Trophoblast cell (in vitro differentiated cells and primary cell): ENCODE measurements at regions not wholly inside any gene's neighbourhood (a gene's known extent, or its start where the extent isn't known, plus 50 kb on each side); places are given as distances from the start of the nearest gene placed in this dataset.

Source experiments
- DNase-seq, 2 donors: peaks; one replicate each; pipeline ENCODE4 v3.0.0-alpha.2; 2016
- H2AFZ ChIP-seq: 2 replicates; pipeline ENCODE4 v1.6.1; 2013; ENCODE audit warnings: low read length, moderate library complexity, mild to moderate bottlenecking; ENCODE audit not compliant: insufficient read depth, poor library complexity
- H2AK5ac ChIP-seq: 2 replicates; pipeline ENCODE4 v1.6.1; 2013; ENCODE audit warnings: mild to moderate bottlenecking, low read length
- H2BK120ac ChIP-seq: 2 replicates; pipeline ENCODE4 v1.6.1; 2013; ENCODE audit warnings: low read length, mild to moderate bottlenecking, moderate library complexity; ENCODE audit not compliant: insufficient read depth, poor library complexity
- H2BK12ac ChIP-seq: 2 replicates; pipeline ENCODE4 v1.6.1; 2013; ENCODE audit warnings: mild to moderate bottlenecking, low read length, moderate library complexity
- H2BK5ac ChIP-seq: 2 replicates; pipeline ENCODE4 v1.6.1; 2013; ENCODE audit warnings: low read length, low read depth, moderate library complexity, mild to moderate bottlenecking; ENCODE audit not compliant: poor library complexity
- H3K14ac ChIP-seq: 2 replicates; pipeline ENCODE4 v1.6.1; 2013; ENCODE audit warnings: mild to moderate bottlenecking, low read length
- H3K18ac ChIP-seq: 2 replicates; pipeline ENCODE4 v1.6.1; 2013; ENCODE audit warnings: mild to moderate bottlenecking, low read length
- H3K23ac ChIP-seq: 2 replicates; pipeline ENCODE4 v1.6.1; 2013; ENCODE audit warnings: low read length
- H3K27ac ChIP-seq: 2 replicates; pipeline ENCODE4 v1.5.1; 2013; ENCODE audit warnings: low read depth, mild to moderate bottlenecking, inconsistent platforms, low read length, moderate library complexity
- H3K27me3 ChIP-seq: 2 replicates; pipeline ENCODE4 v1.6.1; 2013; ENCODE audit warnings: inconsistent platforms, mild to moderate bottlenecking, low read length, moderate library complexity; ENCODE audit not compliant: insufficient read depth
- H3K36me3 ChIP-seq, 2 experiments: 1 replicate in 1 of 2; 2 replicates in 1 of 2; pipeline ENCODE4 v1.6.1; 2013; ENCODE audit warnings: low read length in 2 of 2, mild to moderate bottlenecking in 2 of 2, moderate library complexity in 1 of 2; ENCODE audit not compliant: insufficient read depth in 2 of 2, control insufficient read depth in 1 of 2
- H3K4ac ChIP-seq: 2 replicates; pipeline ENCODE4 v1.6.1; 2013; ENCODE audit warnings: low read depth, mild to moderate bottlenecking, low read length, moderate library complexity
- H3K4me1 ChIP-seq, 2 experiments: 1 replicate in 1 of 2; 2 replicates in 1 of 2; pipeline ENCODE4 v1.6.1; 2013; ENCODE audit warnings: low read length in 2 of 2, mild to moderate bottlenecking in 2 of 2, moderate library complexity in 1 of 2; ENCODE audit not compliant: insufficient read depth in 2 of 2, control insufficient read depth in 1 of 2
- H3K4me2 ChIP-seq: 2 replicates; pipeline ENCODE4 v1.6.1; 2013; ENCODE audit warnings: inconsistent platforms, mild to moderate bottlenecking, low read length, moderate library complexity
- H3K4me3 ChIP-seq: 2 replicates; pipeline ENCODE4 v1.5.1; 2013; ENCODE audit warnings: mild to moderate bottlenecking, low read depth, low read length, inconsistent platforms
- H3K79me1 ChIP-seq: one replicate; pipeline ENCODE4 v1.6.1; 2013; ENCODE audit warnings: low read length
- H3K79me2 ChIP-seq: 2 replicates; pipeline ENCODE4 v1.6.1; 2013; ENCODE audit warnings: low read length, mild to moderate bottlenecking; ENCODE audit not compliant: control insufficient read depth, insufficient read depth, poor library complexity
- H3K9ac ChIP-seq: 2 replicates; pipeline ENCODE4 v1.6.1; 2013; ENCODE audit warnings: mild to moderate bottlenecking, low read length
- H3K9me3 ChIP-seq: 2 replicates; pipeline ENCODE4 v1.6.1; 2013; ENCODE audit warnings: low read depth, mild to moderate bottlenecking, control low read depth, inconsistent platforms, low read length; ENCODE audit not compliant: insufficient read depth
- H4K12ac ChIP-seq: 2 replicates; pipeline ENCODE4 v1.6.1; 2013; ENCODE audit warnings: low read depth, mild to moderate bottlenecking, low read length, moderate library complexity
- H4K8ac ChIP-seq: 2 replicates; pipeline ENCODE4 v1.6.1; 2013; ENCODE audit warnings: low read depth, mild to moderate bottlenecking, low read length, moderate library complexity
- H4K91ac ChIP-seq: one replicate; pipeline ENCODE4 v1.6.1; 2013; ENCODE audit warnings: low read depth, mild to moderate bottlenecking, low read length, moderate library complexity
- WGBS: extraction: QIAGEN DNeasy Blood & Tissue Kit; methylation state at CpG from one replicate; pipeline ENCODE4 v1.1.7; 2013; ENCODE audit warnings: missing lambda C conversion rate; ENCODE audit not compliant: insufficient read length, insufficient coverage; ENCODE audit errors: extremely low coverage; 5-methylcytosine and 5-hydroxymethylcytosine counted together

DNA sequence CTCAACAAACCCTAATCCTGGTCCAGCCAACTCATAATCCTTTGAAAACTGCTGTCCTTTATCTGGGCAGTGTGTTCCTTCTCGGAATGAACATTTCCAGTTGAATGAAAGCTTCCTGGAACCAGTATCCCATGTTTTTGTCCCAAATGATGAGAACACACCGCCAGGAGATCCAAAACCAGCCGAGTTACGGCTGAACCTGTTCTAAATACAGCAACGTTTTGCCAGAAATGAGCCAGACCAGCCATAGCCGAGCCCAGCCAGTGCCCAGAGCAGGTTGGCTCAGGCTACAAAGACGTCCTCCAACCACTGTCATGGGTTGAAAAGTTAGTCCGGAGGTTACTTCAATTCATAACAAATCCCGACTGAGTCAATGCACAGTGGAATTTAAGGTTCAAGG, 67.6 kb upstream of the FOXF1 start:
- no peak overlapping the region for H3K4me2 ChIP-seq
- H3K79me1 ChIP-seq, result no peaks in the 10 kb centered on the region
- no CpG with 5 or more reads among the region's 9 CpGs for WGBS
- H2BK120ac ChIP-seq, result no peak overlapping the region
- H3K27me3 ChIP-seq, result no peaks in the 10 kb centered on the region
- no peak overlapping the region for H4K12ac ChIP-seq
- H4K8ac ChIP-seq, result no peak overlapping the region
- no peak overlapping the region for H3K4ac ChIP-seq
- no peak overlapping the region for H3K9ac ChIP-seq
- H3K27ac ChIP-seq, result no peak overlapping the region
- H2AFZ ChIP-seq, result no peak overlapping the region
- H3K23ac ChIP-seq, result no peak overlapping the region
- H3K18ac ChIP-seq, result no peak overlapping the region
- H2AK5ac ChIP-seq, result no peak overlapping the region
- no peak overlapping the region for H2BK12ac ChIP-seq
- H3K36me3 ChIP-seq, result no peaks in the 10 kb centered on the region
- no peaks in the 10 kb centered on the region for H3K4me1 ChIP-seq
- no peak overlapping the region for H4K91ac ChIP-seq
- no peak overlapping the region for H3K14ac ChIP-seq
- H2BK5ac ChIP-seq, result no peak overlapping the region
- no peaks in the 10 kb centered on the region for H3K79me2 ChIP-seq
- no peak overlapping the region for H3K4me3 ChIP-seq
- peaks cover 2% of the 10 kb centered on the region for H3K9me3 ChIP-seq
- no peak for DNase-seq

- Histone ChIP-seq H2AK5ac (no peak overlapping the region), H3K14ac (no peak overlapping the region), H2BK120ac (no peak overlapping the region), H3K79me1 (no peaks in the 10 kb centered on the region), H2AFZ (no peak overlapping the region), H4K12ac (no peak overlapping the region), H3K36me3 (no peaks in the 10 kb centered on the region), H3K27ac (no peak overlapping the region), H3K18ac (no peak overlapping the region), H3K23ac (no peak overlapping the region), H4K8ac (no peak overlapping the region), H4K91ac (no peak overlapping the region), H3K4me1 (no peaks in the 10 kb centered on the region), H3K9ac (no peak overlapping the region), H2BK12ac (no peak overlapping the region), H2BK5ac (no peak overlapping the region), H3K4ac (no peak overlapping the region), H3K27me3 (no peaks in the 10 kb centered on the region), H3K9me3 (peaks cover 2% of the 10 kb centered on the region), H3K4me3 (no peak overlapping the region), H3K4me2 (no peak overlapping the region), H3K79me2 (no peaks in the 10 kb centered on the region)
- WGBS, result no CpG with 5 or more reads among the region's 21 CpGs
- no peak for DNase-seq
Observed at GRCh38 chr16:86443508-86444147, 66.7 kb upstream of the FOXF1 start.

- H4K8ac ChIP-seq, result no peak overlapping the region
- no peak overlapping the region for H3K4me3 ChIP-seq
- DNase-seq, result no peak
- H3K9ac ChIP-seq, result no peak overlapping the region
- H3K4ac ChIP-seq, result no peak overlapping the region
- no peak overlapping the region for H2BK5ac ChIP-seq
- H3K9me3 ChIP-seq, result peaks cover 3% of the 10 kb centered on the region
- no peak overlapping the region for H2BK12ac ChIP-seq
- no peak overlapping the region for H4K12ac ChIP-seq
- H2AK5ac ChIP-seq, result no peak overlapping the region
- no CpG with 5 or more reads among the region's 17 CpGs for WGBS
- no peak overlapping the region for H2BK120ac ChIP-seq
- H3K79me1 ChIP-seq, result no peaks in the 10 kb centered on the region
- H3K4me1 ChIP-seq, result no peaks in the 10 kb centered on the region
- no peaks in the 10 kb centered on the region for H3K36me3 ChIP-seq
- no peak overlapping the region for H3K4me2 ChIP-seq
- no peaks in the 10 kb centered on the region for H3K79me2 ChIP-seq
- no peak overlapping the region for H3K23ac ChIP-seq
- no peaks in the 10 kb centered on the region for H3K27me3 ChIP-seq
- H3K14ac ChIP-seq, result no peak overlapping the region
- no peak overlapping the region for H3K18ac ChIP-seq
- H3K27ac ChIP-seq, result no peak overlapping the region
- H4K91ac ChIP-seq, result no peak overlapping the region
- H2AFZ ChIP-seq, result no peak overlapping the region
Observed at GRCh38 chr16:86444261-86444660, 66.1 kb upstream of the FOXF1 start.

DNA sequence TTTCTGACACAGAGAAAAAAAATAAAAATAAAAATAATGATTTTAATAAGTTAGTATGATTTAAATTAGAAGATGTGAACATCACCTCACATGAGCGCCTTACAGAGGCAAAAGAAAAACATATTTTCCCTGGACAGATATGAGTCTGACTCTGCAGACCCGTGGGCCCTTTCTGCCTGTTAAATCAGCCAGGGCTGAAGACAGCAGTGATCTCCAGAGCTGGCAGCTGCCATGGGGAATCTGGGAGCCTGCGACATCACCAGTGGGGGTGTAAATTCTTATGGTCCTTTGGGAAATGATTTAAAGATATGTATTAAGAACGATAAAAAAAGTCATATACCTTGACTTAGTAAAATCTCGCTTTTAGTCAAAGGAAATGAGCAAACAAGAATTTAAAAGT, 65.7 kb upstream of the FOXF1 start:
- DNase-seq, result no peak

More for the DNA sequence above, 65.7 kb upstream of the FOXF1 start:
- no CpG with 5 or more reads among the region's 5 CpGs for WGBS
- no peak overlapping the region for H2BK120ac ChIP-seq
- peaks cover 5% of the 10 kb centered on the region for H3K9me3 ChIP-seq
- H3K27ac ChIP-seq, result no peak overlapping the region
- no peak overlapping the region for H3K4ac ChIP-seq
- H3K79me1 ChIP-seq, result no peaks in the 10 kb centered on the region
- no peak overlapping the region for H4K12ac ChIP-seq
- H3K4me3 ChIP-seq, result no peak overlapping the region
- no peak overlapping the region for H4K8ac ChIP-seq
- H3K9ac ChIP-seq, result no peak overlapping the region
- H3K14ac ChIP-seq, result no peak overlapping the region
- no peaks in the 10 kb centered on the region for H3K79me2 ChIP-seq
- no peak overlapping the region for H3K18ac ChIP-seq
- H3K23ac ChIP-seq, result no peak overlapping the region
- no peak overlapping the region for H3K4me2 ChIP-seq
- no peak overlapping the region for H2AK5ac ChIP-seq
- no peak overlapping the region for H2BK5ac ChIP-seq
- H4K91ac ChIP-seq, result no peak overlapping the region
- H2BK12ac ChIP-seq, result no peak overlapping the region
- no peaks in the 10 kb centered on the region for H3K27me3 ChIP-seq
- no peak overlapping the region for H2AFZ ChIP-seq
- no peaks in the 10 kb centered on the region for H3K4me1 ChIP-seq
- no peaks in the 10 kb centered on the region for H3K36me3 ChIP-seq
